ENCODE measurements at regions not wholly inside any gene's neighbourhood (a gene's known extent, or its start where the extent isn't known, plus 50 kb on each side); places are given as distances from the start of the nearest gene placed in this dataset.

DNA sequence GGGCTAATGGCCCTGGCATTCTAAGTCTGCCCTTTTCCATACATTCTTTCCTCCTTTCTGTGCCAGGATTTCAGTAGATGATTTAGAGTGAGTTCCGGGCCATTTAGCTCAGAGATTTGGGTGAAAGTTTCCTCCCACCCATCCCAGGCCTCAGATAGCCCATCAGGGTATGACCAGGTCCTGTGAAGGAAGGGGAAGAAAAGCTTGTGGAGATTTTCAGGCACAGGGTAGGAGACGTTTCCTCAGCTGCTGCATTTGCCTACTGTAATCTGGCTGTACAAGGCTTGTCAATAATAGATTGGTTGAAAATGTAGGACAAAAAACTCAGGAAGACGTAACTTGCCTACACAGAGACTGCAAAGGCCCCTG, 63.2 kb upstream of the BCL6 start:
- TF ChIP-seq, protein P1, sequence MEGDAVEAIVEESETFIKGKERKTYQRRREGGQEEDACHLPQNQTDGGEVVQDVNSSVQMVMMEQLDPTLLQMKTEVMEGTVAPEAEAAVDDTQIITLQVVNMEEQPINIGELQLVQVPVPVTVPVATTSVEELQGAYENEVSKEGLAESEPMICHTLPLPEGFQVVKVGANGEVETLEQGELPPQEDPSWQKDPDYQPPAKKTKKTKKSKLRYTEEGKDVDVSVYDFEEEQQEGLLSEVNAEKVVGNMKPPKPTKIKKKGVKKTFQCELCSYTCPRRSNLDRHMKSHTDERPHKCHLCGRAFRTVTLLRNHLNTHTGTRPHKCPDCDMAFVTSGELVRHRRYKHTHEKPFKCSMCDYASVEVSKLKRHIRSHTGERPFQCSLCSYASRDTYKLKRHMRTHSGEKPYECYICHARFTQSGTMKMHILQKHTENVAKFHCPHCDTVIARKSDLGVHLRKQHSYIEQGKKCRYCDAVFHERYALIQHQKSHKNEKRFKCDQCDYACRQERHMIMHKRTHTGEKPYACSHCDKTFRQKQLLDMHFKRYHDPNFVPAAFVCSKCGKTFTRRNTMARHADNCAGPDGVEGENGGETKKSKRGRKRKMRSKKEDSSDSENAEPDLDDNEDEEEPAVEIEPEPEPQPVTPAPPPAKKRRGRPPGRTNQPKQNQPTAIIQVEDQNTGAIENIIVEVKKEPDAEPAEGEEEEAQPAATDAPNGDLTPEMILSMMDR (IDR thresholded peaks at IDR 0.05; ENCODE audit: low read depth, low read length, poor library complexity, severe bottlenecking): no peak
- no peak for TF ChIP-seq EZH2phosphoT487 (IDR thresholded peaks at IDR 0.05; ENCODE audit: borderline replicate concordance, low read length)
